Dendritic cell treated with granulocyte-macrophage colony-stimulating factor and Interleukin-4, amounts not matched to agents 40 ng/mL and 50 ng/mL, for 4 days (primary cell): ENCODE measurements at regions not wholly inside any gene's neighbourhood (a gene's known extent, or its start where the extent isn't known, plus 50 kb on each side); places are given as distances from the start of the nearest gene placed in this dataset.
A peak's percentile ranks its signal among the peaks of the same experiment; 100 is the strongest.

Experiments
- H3K27ac Mint-ChIP-seq: one replicate; pipeline ENCODE4 v1.8.0; 2022; ENCODE audit warnings: mild to moderate bottlenecking, mixed read lengths
- H3K27me3 Mint-ChIP-seq: one replicate; pipeline ENCODE4 v1.8.0; 2022; ENCODE audit warnings: mild to moderate bottlenecking, mixed read lengths
- H3K36me3 Mint-ChIP-seq: one replicate; pipeline ENCODE4 v1.8.0; 2022; ENCODE audit warnings: low read depth, mixed read lengths
- H3K4me1 Mint-ChIP-seq: one replicate; pipeline ENCODE4 v1.8.0; 2022; ENCODE audit warnings: low read depth, mixed read lengths
- H3K4me3 Mint-ChIP-seq: one replicate; pipeline ENCODE4 v1.8.0; 2022; ENCODE audit warnings: mild to moderate bottlenecking, moderate library complexity, mixed read lengths
- H3K9me3 Mint-ChIP-seq: one replicate; pipeline ENCODE4 v1.8.0; 2022; ENCODE audit warnings: mixed read lengths
- intact Hi-C: fragments of 100-400 bp; cut with micrococcal nuclease; formaldehyde crosslinking; loops from one replicate; pipeline ENCODE4 v1.15.0; 2022

GRCh38 chr6:144728804-144729203 is 443.7 kb downstream of the UTRN start:
- H3K36me3 Mint-ChIP-seq = peaks cover 40% of the 10 kb centered on the region
- H3K4me3 Mint-ChIP-seq = no peak overlapping the region
- H3K4me1 Mint-ChIP-seq = peaks cover 13% of the 10 kb centered on the region
- H3K27ac Mint-ChIP-seq = no peak overlapping the region
- H3K9me3 Mint-ChIP-seq = peaks cover 8% of the 10 kb centered on the region
- intact Hi-C loops = no loop called here
- H3K27me3 Mint-ChIP-seq = no peaks in the 10 kb centered on the region

GRCh38 chr6:144729502-144729901 is 444.4 kb downstream of the UTRN start:
- H3K9me3 Mint-ChIP-seq = peaks cover 8% of the 10 kb centered on the region
- H3K36me3 Mint-ChIP-seq = peaks cover 47% of the 10 kb centered on the region
- peaks cover 13% of the 10 kb centered on the region for H3K4me1 Mint-ChIP-seq
- H3K4me3 Mint-ChIP-seq = no peak overlapping the region
- H3K27ac Mint-ChIP-seq = no peak overlapping the region
- no peaks in the 10 kb centered on the region for H3K27me3 Mint-ChIP-seq
- intact Hi-C loops = no loop called here

GRCh38 chr6:144730088-144730645 is 445.0 kb downstream of the UTRN start:
- H3K4me1 Mint-ChIP-seq = peaks cover 13% of the 10 kb centered on the region
- intact Hi-C loops = no loop called here
- peaks cover 48% of the 10 kb centered on the region for H3K36me3 Mint-ChIP-seq
- H3K9me3 Mint-ChIP-seq = peaks cover 3% of the 10 kb centered on the region
- H3K4me3 Mint-ChIP-seq = no peak overlapping the region
- no peak overlapping the region for H3K27ac Mint-ChIP-seq
- no peaks in the 10 kb centered on the region for H3K27me3 Mint-ChIP-seq

GRCh38 chr6:144731229-144731628 is 446.1 kb downstream of the UTRN start:
- Mint-ChIP-seq H3K9me3 (no peaks in the 10 kb centered on the region), H3K4me1 (peaks cover 10% of the 10 kb centered on the region), H3K27me3 (no peaks in the 10 kb centered on the region), H3K27ac (no peak overlapping the region), H3K4me3 (no peak overlapping the region), H3K36me3 (peaks cover 52% of the 10 kb centered on the region)
- intact Hi-C loops = no loop called here

- no peaks in the 10 kb centered on the region for H3K9me3 Mint-ChIP-seq
- peaks cover 69% of the 10 kb centered on the region for H3K36me3 Mint-ChIP-seq
- peaks cover 4% of the 10 kb centered on the region for H3K4me1 Mint-ChIP-seq
- H3K27me3 Mint-ChIP-seq = no peaks in the 10 kb centered on the region
- no peak overlapping the region for H3K27ac Mint-ChIP-seq
- intact Hi-C loops = no loop called here
- no peak overlapping the region for H3K4me3 Mint-ChIP-seq
Measured at GRCh38 chr6:144736763-144737162, 451.6 kb downstream of the UTRN start.

GRCh38 chr6:144737998-144738397 is 452.9 kb downstream of the UTRN start:
- H3K36me3 Mint-ChIP-seq = peaks cover 60% of the 10 kb centered on the region
- no peak overlapping the region for H3K27ac Mint-ChIP-seq
- no peak overlapping the region for H3K4me3 Mint-ChIP-seq
- no peaks in the 10 kb centered on the region for H3K9me3 Mint-ChIP-seq
- H3K4me1 Mint-ChIP-seq = peaks cover 7% of the 10 kb centered on the region
- no peaks in the 10 kb centered on the region for H3K27me3 Mint-ChIP-seq
- intact Hi-C loops = no loop called here

GRCh38 chr6:144739873-144740272 is 454.7 kb downstream of the UTRN start:
- Mint-ChIP-seq H3K27me3 (no peaks in the 10 kb centered on the region), H3K36me3 (peaks cover 41% of the 10 kb centered on the region), H3K4me1 (peaks cover 7% of the 10 kb centered on the region), H3K9me3 (no peaks in the 10 kb centered on the region), H3K27ac (no peak overlapping the region), H3K4me3 (no peak overlapping the region)
- intact Hi-C loops = no loop called here

GRCh38 chr6:144741659-144742058 is 456.5 kb downstream of the UTRN start:
- H3K9me3 Mint-ChIP-seq = no peaks in the 10 kb centered on the region
- intact Hi-C loops = no loop called here
- no peak overlapping the region for H3K27ac Mint-ChIP-seq
- peaks cover 7% of the 10 kb centered on the region for H3K4me1 Mint-ChIP-seq
- H3K4me3 Mint-ChIP-seq = no peak overlapping the region
- H3K36me3 Mint-ChIP-seq = peaks cover 28% of the 10 kb centered on the region
- H3K27me3 Mint-ChIP-seq = no peaks in the 10 kb centered on the region

GRCh38 chr6:144742779-144743178 is 457.6 kb downstream of the UTRN start:
- Mint-ChIP-seq H3K4me3 (no peak overlapping the region), H3K4me1 (peaks cover 7% of the 10 kb centered on the region), H3K27ac (no peak overlapping the region), H3K27me3 (no peaks in the 10 kb centered on the region), H3K9me3 (no peaks in the 10 kb centered on the region), H3K36me3 (peaks cover 20% of the 10 kb centered on the region)
- intact Hi-C loops = no loop called here

GRCh38 chr6:144744720-144745119 is 459.6 kb downstream of the UTRN start:
- Mint-ChIP-seq H3K4me1 (peaks cover 7% of the 10 kb centered on the region), H3K9me3 (no peaks in the 10 kb centered on the region), H3K27me3 (no peaks in the 10 kb centered on the region), H3K27ac (no peak overlapping the region), H3K4me3 (no peak overlapping the region), H3K36me3 (peaks cover 25% of the 10 kb centered on the region)
- intact Hi-C loops = no loop called here

GRCh38 chr6:144745439-144745838 is 460.3 kb downstream of the UTRN start:
- intact Hi-C loops = no loop called here
- Mint-ChIP-seq H3K27ac (no peak overlapping the region), H3K27me3 (no peaks in the 10 kb centered on the region), H3K36me3 (peaks cover 31% of the 10 kb centered on the region), H3K9me3 (no peaks in the 10 kb centered on the region), H3K4me3 (no peak overlapping the region), H3K4me1 (peaks cover 7% of the 10 kb centered on the region)

- intact Hi-C loops = no loop called here
- H3K4me1 Mint-ChIP-seq = peaks cover under 1% of the 10 kb centered on the region
- H3K36me3 Mint-ChIP-seq = peaks cover 31% of the 10 kb centered on the region
- H3K27me3 Mint-ChIP-seq = no peaks in the 10 kb centered on the region
- no peak overlapping the region for H3K4me3 Mint-ChIP-seq
- H3K27ac Mint-ChIP-seq = no peak overlapping the region
- no peaks in the 10 kb centered on the region for H3K9me3 Mint-ChIP-seq
Measured at GRCh38 chr6:144746902-144747469, 461.9 kb downstream of the UTRN start.

GRCh38 chr6:144749263-144749662 is 464.1 kb downstream of the UTRN start:
- Mint-ChIP-seq H3K27me3 (no peaks in the 10 kb centered on the region), H3K36me3 (peaks cover 48% of the 10 kb centered on the region), H3K27ac (no peak overlapping the region), H3K4me3 (no peak overlapping the region), H3K4me1 (peaks cover 10% of the 10 kb centered on the region), H3K9me3 (no peaks in the 10 kb centered on the region)
- intact Hi-C loops = no loop called here

- H3K36me3 Mint-ChIP-seq = peaks cover 55% of the 10 kb centered on the region
- no peak overlapping the region for H3K4me3 Mint-ChIP-seq
- intact Hi-C loops = no loop called here
Measured at GRCh38 chr6:144753023-144753705, 468.0 kb downstream of the UTRN start.

More at GRCh38 chr6:144753023-144753705, 468.0 kb downstream of the UTRN start:
- Mint-ChIP-seq H3K9me3 (no peaks in the 10 kb centered on the region), H3K27me3 (no peaks in the 10 kb centered on the region), H3K4me1 (peaks cover 10% of the 10 kb centered on the region), H3K27ac (peak overlapping the region; percentile 60)
